ENCODE measurements at regions not wholly inside any gene's neighbourhood (a gene's known extent, or its start where the extent isn't known, plus 50 kb on each side); places are given as distances from the start of the nearest gene placed in this dataset.
"Not testable (repeated sequence)": the region's sequence is repeated elsewhere in the genome, so short reads cannot be mapped to it uniquely, and the experiment has no call there.

GRCh38 chr1:65527707-65528503 lies 107.4 kb downstream of the LEPR start:
- DNase-seq (ENCODE audit: low read depth), result peak; percentile 18

GRCh38 chr1:65531972-65532570 lies 111.6 kb downstream of the LEPR start:
- no peak for DNase-seq (ENCODE audit: low read depth)

GRCh38 chr1:65535981-65536380 lies 115.5 kb downstream of the LEPR start:
- DNase-seq (ENCODE audit: low read depth), result no peak

GRCh38 chr1:65538086-65538485 lies 117.6 kb downstream of the LEPR start:
- no peak for DNase-seq (ENCODE audit: low read depth)

- DNase-seq (ENCODE audit: low read depth), result no peak
Measured at GRCh38 chr1:65538664-65539063, 118.2 kb downstream of the LEPR start.

GRCh38 chr1:65539266-65540131 lies 119.0 kb downstream of the LEPR start:
- no peak for DNase-seq (ENCODE audit: low read depth)

GRCh38 chr1:65541161-65541560 lies 120.7 kb downstream of the LEPR start:
- DNase-seq (ENCODE audit: low read depth), result peak; percentile 20

GRCh38 chr1:65541865-65542264 lies 121.4 kb downstream of the LEPR start:
- no peak for DNase-seq (ENCODE audit: low read depth)

GRCh38 chr1:65542592-65542991 lies 122.1 kb downstream of the LEPR start:
- not testable (repeated sequence) for DNase-seq (ENCODE audit: low read depth)

- DNase-seq (ENCODE audit: low read depth), result not testable (repeated sequence)
Measured at GRCh38 chr1:65550306-65551010, 130.0 kb downstream of the LEPR start.

GRCh38 chr1:65552484-65552883 lies 132.0 kb downstream of the LEPR start:
- not testable (repeated sequence) for DNase-seq (ENCODE audit: low read depth)

GRCh38 chr1:65554086-65554764 lies 133.8 kb downstream of the LEPR start:
- not testable (repeated sequence) for DNase-seq (ENCODE audit: low read depth)

GRCh38 chr1:65554829-65555228 lies 134.4 kb downstream of the LEPR start:
- DNase-seq (ENCODE audit: low read depth), result no peak

- no peak for DNase-seq (ENCODE audit: low read depth)
Measured at GRCh38 chr1:65558215-65558614, 137.7 kb downstream of the LEPR start.

- no peak for DNase-seq (ENCODE audit: low read depth)
Measured at GRCh38 chr1:65564493-65564892, 144.0 kb downstream of the LEPR start.

- DNase-seq (ENCODE audit: low read depth), result no peak
Measured at GRCh38 chr1:65568285-65568684, 147.8 kb downstream of the LEPR start.

- DNase-seq (ENCODE audit: low read depth), result no peak
Measured at GRCh38 chr1:65572701-65573421, 152.4 kb downstream of the LEPR start.

GRCh38 chr1:65577278-65577677 lies 156.8 kb downstream of the LEPR start:
- no peak for DNase-seq (ENCODE audit: low read depth)

- DNase-seq (ENCODE audit: low read depth), result not testable (repeated sequence)
Measured at GRCh38 chr1:65577982-65578381, 157.5 kb downstream of the LEPR start.

GRCh38 chr1:65581119-65581518 lies 160.7 kb downstream of the LEPR start:
- peak; percentile 6 for DNase-seq (ENCODE audit: low read depth)

- DNase-seq (ENCODE audit: low read depth), result no peak
Measured at GRCh38 chr1:65584399-65584798, 163.9 kb downstream of the LEPR start.

All from amniotic epithelial cell (primary cell).